Endodermal cell (in vitro differentiated cells): ENCODE measurements at regions not wholly inside any gene's neighbourhood (a gene's known extent, or its start where the extent isn't known, plus 50 kb on each side); places are given as distances from the start of the nearest gene placed in this dataset.

Experiments
- DNase-seq: peaks from one replicate; pipeline ENCODE4 v3.0.0-alpha.2; 2017
- H3K27ac ChIP-seq: 2 replicates; pipeline ENCODE4 v1.5.1; 2013; ENCODE audit warnings: mild to moderate bottlenecking, low read depth, low read length, moderate library complexity
- H3K27me3 ChIP-seq: 2 replicates; pipeline ENCODE4 v1.6.1; 2013; ENCODE audit warnings: mild to moderate bottlenecking, low read length, moderate library complexity; ENCODE audit not compliant: insufficient read depth, control insufficient read depth, poor library complexity, severe bottlenecking
- H3K36me3 ChIP-seq: 2 replicates; pipeline ENCODE4 v1.7.0; 2013; ENCODE audit warnings: mild to moderate bottlenecking, low read length, moderate library complexity; ENCODE audit not compliant: control insufficient read depth, insufficient read depth
- H3K4me1 ChIP-seq: one replicate; pipeline ENCODE4 v1.7.0; 2013; ENCODE audit warnings: low read length; ENCODE audit not compliant: control insufficient read depth, insufficient read depth
- H3K4me3 ChIP-seq: 2 replicates; pipeline ENCODE4 v1.5.1; 2013; ENCODE audit warnings: mild to moderate bottlenecking, low read length, moderate library complexity
- H3K9ac ChIP-seq: 2 replicates; pipeline ENCODE4 v1.6.1; 2013; ENCODE audit warnings: mild to moderate bottlenecking, low read length, moderate library complexity; ENCODE audit not compliant: poor library complexity, severe bottlenecking; ENCODE audit errors: extremely low read depth
- H3K9me3 ChIP-seq: 2 replicates; pipeline ENCODE4 v1.6.1; 2013; ENCODE audit warnings: mild to moderate bottlenecking, low read length, moderate library complexity; ENCODE audit not compliant: control insufficient read depth
- H3K27ac Mint-ChIP-seq: 2 replicates; pipeline ENCODE4 v1.8.0; 2020; ENCODE audit warnings: mixed read lengths
- H3K27me3 Mint-ChIP-seq: 2 replicates; pipeline ENCODE4 v1.8.0; 2021; ENCODE audit warnings: mild to moderate bottlenecking, mixed read lengths; ENCODE audit not compliant: insufficient read depth
- H3K36me3 Mint-ChIP-seq: 2 replicates; pipeline ENCODE4 v1.8.0; 2020; ENCODE audit warnings: low read depth, mixed read lengths
- H3K4me1 Mint-ChIP-seq: 2 replicates; pipeline ENCODE4 v1.8.0; 2020; ENCODE audit warnings: mixed read lengths
- H3K4me3 Mint-ChIP-seq: 2 replicates; pipeline ENCODE4 v1.8.0; 2020; ENCODE audit warnings: mild to moderate bottlenecking, moderate library complexity, mixed read lengths
- H3K9me3 Mint-ChIP-seq: 2 replicates; pipeline ENCODE4 v1.8.0; 2020; ENCODE audit warnings: mild to moderate bottlenecking, mixed read lengths
- CTCF ChIP-seq: fragments of 200-600 bp; sonication (generic); conservative IDR thresholded peaks from 2 replicates; pipeline ENCODE4 v1.5.0; 2021; ENCODE audit warnings: antibody characterized with exemption, mild to moderate bottlenecking
- WGBS, 2 experiments: methylation state at CpG; one replicate each; pipeline versions ENCODE4 v1.1.5 to v1.1.7; 2013; ENCODE audit warnings: missing lambda C conversion rate in 2 of 2, mixed read lengths in 1 of 2; ENCODE audit not compliant: insufficient coverage in 1 of 2, insufficient read length in 1 of 2; 5-methylcytosine and 5-hydroxymethylcytosine counted together

GRCh38 chr2:14316594-14316993 lies 315.9 kb upstream of the LRATD1 start:
- TF ChIP-seq CTCF = no peak
- Mint-ChIP-seq H3K4me1 (peaks cover 2% of the 10 kb centered on the region), H3K4me3 (no peak overlapping the region), H3K36me3 (no peaks in the 10 kb centered on the region), H3K27ac (no peak overlapping the region), H3K27me3 (no peaks in the 10 kb centered on the region), H3K9me3 (no peaks in the 10 kb centered on the region)
- Histone ChIP-seq H3K36me3 (no peaks in the 10 kb centered on the region), H3K4me1 (no peaks in the 10 kb centered on the region), H3K27ac (no peak overlapping the region), H3K9me3 (no peaks in the 10 kb centered on the region), H3K4me3 (no peak overlapping the region), H3K27me3 (no peaks in the 10 kb centered on the region), H3K9ac (no peak overlapping the region)
- WGBS, 2 experiments = 74 to 92% methylated on average over 1 of the region's 1 CpG
- DNase-seq = no peak

GRCh38 chr2:14321357-14321756 lies 311.2 kb upstream of the LRATD1 start:
- no peaks in the 10 kb centered on the region for H3K27me3 Mint-ChIP-seq
- H3K9ac ChIP-seq = no peak overlapping the region
- no peaks in the 10 kb centered on the region for H3K27me3 ChIP-seq
- H3K4me1 ChIP-seq = no peaks in the 10 kb centered on the region
- no peak overlapping the region for H3K4me3 ChIP-seq
- no peaks in the 10 kb centered on the region for H3K36me3 ChIP-seq
- H3K36me3 Mint-ChIP-seq = no peaks in the 10 kb centered on the region
- H3K4me3 Mint-ChIP-seq = no peak overlapping the region
- H3K9me3 ChIP-seq = no peaks in the 10 kb centered on the region
- no peak overlapping the region for H3K27ac ChIP-seq
- no peak overlapping the region for H3K27ac Mint-ChIP-seq
- H3K9me3 Mint-ChIP-seq = no peaks in the 10 kb centered on the region
- DNase-seq = no peak
- peaks cover 2% of the 10 kb centered on the region for H3K4me1 Mint-ChIP-seq
- no peak for TF ChIP-seq CTCF
- 76 to 97% methylated on average over 2 to 4 of the region's 4 CpGs for WGBS, 2 experiments

- no peaks in the 10 kb centered on the region for H3K9me3 Mint-ChIP-seq
- H3K4me3 Mint-ChIP-seq = no peak overlapping the region
- no peak for TF ChIP-seq CTCF
- no peaks in the 10 kb centered on the region for H3K9me3 ChIP-seq
- H3K27ac ChIP-seq = no peak overlapping the region
- H3K36me3 Mint-ChIP-seq = no peaks in the 10 kb centered on the region
- 90% methylated on average over 2 of the region's 2 CpGs; no CpG with 5 or more reads in 1 of the 2 experiments for WGBS, 2 experiments
- H3K4me1 Mint-ChIP-seq = peaks cover 2% of the 10 kb centered on the region
- H3K4me1 ChIP-seq = no peaks in the 10 kb centered on the region
- no peak overlapping the region for H3K9ac ChIP-seq
- no peaks in the 10 kb centered on the region for H3K27me3 ChIP-seq
- H3K4me3 ChIP-seq = no peak overlapping the region
- H3K27ac Mint-ChIP-seq = no peak overlapping the region
- H3K27me3 Mint-ChIP-seq = no peaks in the 10 kb centered on the region
- H3K36me3 ChIP-seq = no peaks in the 10 kb centered on the region
- DNase-seq = no peak
Observed at GRCh38 chr2:14322306-14322705, 310.2 kb upstream of the LRATD1 start.
